Lung (tissue), 11 donors: ENCODE measurements at regions not wholly inside any gene's neighbourhood (a gene's known extent, or its start where the extent isn't known, plus 50 kb on each side); places are given as distances from the start of the nearest gene placed in this dataset.

ENCODE experiments used
- ATAC-seq: fragments of 200-7000 bp; cut with Tn5 transposase; one replicate; pipeline ENCODE4 v1.9.1; 2020; ENCODE audit warnings: moderate number of reproducible peaks; ENCODE audit not compliant: insufficient read depth, low FRiP score
- DNase-seq, 3 donors: peaks; one replicate each; pipeline ENCODE4 v3.0.0-alpha.2; 2013 to 2017
- H3K27ac ChIP-seq, 2 donors: one replicate each; pipeline ENCODE4 v1.5.1; 2013; ENCODE audit warnings: mild to moderate bottlenecking in 2 of 2, moderate library complexity in 2 of 2, control low read depth in 1 of 2, inconsistent platforms in 1 of 2, low read depth in 1 of 2, low read length in 1 of 2
- H3K27me3 ChIP-seq, 3 donors: one replicate each; pipeline ENCODE4 v1.5.1; 2013; ENCODE audit warnings: low read length in 2 of 3; ENCODE audit not compliant: control insufficient read depth in 3 of 3, insufficient read depth in 3 of 3
- H3K36me3 ChIP-seq, 4 donors: one replicate each; pipeline ENCODE4 v1.5.1; 2013; ENCODE audit warnings: low read length in 4 of 4, mild to moderate bottlenecking in 1 of 4, moderate library complexity in 1 of 4; ENCODE audit not compliant: control insufficient read depth in 4 of 4, insufficient read depth in 4 of 4
- H3K4me1 ChIP-seq, 5 donors: one replicate each; pipeline ENCODE4 v1.5.1; 2013; ENCODE audit warnings: low read length in 5 of 5, mild to moderate bottlenecking in 2 of 5, moderate library complexity in 1 of 5; ENCODE audit not compliant: control insufficient read depth in 5 of 5, insufficient read depth in 5 of 5
- H3K4me3 ChIP-seq: one replicate; pipeline ENCODE4 v1.5.1; 2013; ENCODE audit warnings: mild to moderate bottlenecking, control low read depth, moderate library complexity
- H3K9ac ChIP-seq, 2 donors: one replicate each; pipeline ENCODE4 v1.5.1; 2013; ENCODE audit warnings: low read length in 2 of 2, control low read depth in 1 of 2; ENCODE audit not compliant: insufficient read depth in 1 of 2
- H3K9me3 ChIP-seq, 4 donors: one replicate each; pipeline ENCODE4 v1.5.1; 2013; ENCODE audit warnings: low read length in 3 of 4, mild to moderate bottlenecking in 1 of 4, moderate library complexity in 1 of 4; ENCODE audit not compliant: control insufficient read depth in 4 of 4, insufficient read depth in 3 of 4
- CTCF ChIP-seq: IDR thresholded peaks from 2 replicates; pipeline ENCODE4 v1.5.1; 2012; ENCODE audit warnings: mild to moderate bottlenecking; ENCODE audit errors: control extremely low read depth, extremely low read depth
- WGBS, 2 donors: extraction: QIAGEN DNeasy Blood & Tissue Kit; methylation state at CpG; one replicate each; pipeline ENCODE4 v1.1.7; 2013; 5-methylcytosine and 5-hydroxymethylcytosine counted together
- donor health status: control.
- donor health status: control.
- donor health status: Bipolar disorder and iron deficiency.
- donor health status: healthy.
- donor health status: DM: yes; HTN: yes; CAD: no.

- Histone ChIP-seq H3K9me3 (no peaks in the 10 kb centered on the region), H3K4me1 (peaks cover 0 to 9% (median 0%) of the 10 kb centered on the region in 5 donors), H3K9ac (no peak overlapping the region), H3K27me3 (no peaks in the 10 kb centered on the region), H3K36me3 (no peaks in the 10 kb centered on the region), H3K27ac (no peak overlapping the region), H3K4me3 (no peak overlapping the region)
- no peak for ATAC-seq
- 91 to 92% methylated on average over 3 of the region's 3 CpGs for WGBS, 2 donors
- no peak for DNase-seq
- TF ChIP-seq CTCF: no peak
These were observed 606.6 kb downstream of the MAFB start for GRCh38 chr20:40082436-40082835.

DNA sequence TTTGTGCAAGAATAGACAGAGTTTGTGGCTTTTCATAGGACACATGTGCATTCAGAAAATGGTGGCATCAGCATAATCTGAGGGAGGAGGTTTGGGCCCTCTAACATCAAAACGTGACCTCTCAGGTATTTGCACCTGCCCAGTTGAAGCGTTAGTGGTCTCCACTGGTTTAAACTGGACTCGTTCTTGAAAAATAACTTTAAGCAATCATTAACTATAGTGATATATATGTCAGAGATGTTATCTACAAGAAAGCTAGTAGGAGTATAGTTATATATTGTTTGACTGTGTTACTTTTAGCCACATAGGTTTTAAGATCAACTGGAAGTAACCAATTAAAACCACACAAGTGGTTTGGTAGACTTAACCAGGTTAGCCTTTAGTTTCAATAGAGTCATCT is 607.4 kb downstream of the MAFB start:
- no peak overlapping the region for H3K27ac ChIP-seq
- H3K9me3 ChIP-seq: no peaks in the 10 kb centered on the region
- TF ChIP-seq CTCF: no peak
- no peak overlapping the region for H3K4me3 ChIP-seq
- ATAC-seq (no peak), DNase-seq (no peak)
- H3K4me1 ChIP-seq: peaks cover 0 to 9% (median 0%) of the 10 kb centered on the region in 5 donors
- WGBS, 2 donors: 54 to 60% methylated on average over 3 of the region's 3 CpGs
- H3K36me3 ChIP-seq: no peaks in the 10 kb centered on the region
- no peak overlapping the region for H3K9ac ChIP-seq
- H3K27me3 ChIP-seq: no peaks in the 10 kb centered on the region

- no peak overlapping the region for H3K9ac ChIP-seq
- no peaks in the 10 kb centered on the region for H3K36me3 ChIP-seq
- 54 to 67% methylated on average over 4 of the region's 4 CpGs for WGBS, 2 donors
- no peak overlapping the region for H3K27ac ChIP-seq
- DNase-seq: peak; percentile 45 to 74 (median 67)
- peaks cover 0 to 9% (median 0%) of the 10 kb centered on the region in 5 donors for H3K4me1 ChIP-seq
- no peaks in the 10 kb centered on the region for H3K27me3 ChIP-seq
- no peak for ATAC-seq
- H3K4me3 ChIP-seq: no peak overlapping the region
- no peaks in the 10 kb centered on the region for H3K9me3 ChIP-seq
- no peak for TF ChIP-seq CTCF
These were observed 608.9 kb downstream of the MAFB start for GRCh38 chr20:40080041-40080652.
